H1 (cell line): ENCODE measurements at regions not wholly inside any gene's neighbourhood (a gene's known extent, or its start where the extent isn't known, plus 50 kb on each side); places are given as distances from the start of the nearest gene placed in this dataset.

Experiments used
- BRCA1 ChIP-seq: IDR thresholded peaks from 2 replicates; pipeline ENCODE4 v1.6.1; 2012; ENCODE audit warnings: low read depth, low read length, improper control_type of control experiment
- CTCF ChIP-seq, 3 experiments: IDR thresholded peaks; 1 replicate in 2 of 3; 2 replicates in 1 of 3; pipeline versions ENCODE4 v1.5.1 to v1.6.1; 2011; ENCODE audit warnings: low read length in 3 of 3, mild to moderate bottlenecking in 3 of 3, inconsistent platforms in 2 of 3, low read depth in 1 of 3, moderate library complexity in 1 of 3; ENCODE audit not compliant: insufficient read depth in 1 of 3; ENCODE audit errors: control extremely low read depth in 1 of 3
- HDAC2 ChIP-seq, 2 experiments: fragments of 300-600 bp in 1 of 2; sonication (generic) in 1 of 2; IDR thresholded peaks; 2 replicates each; pipeline ENCODE4 v1.6.1; 2011 to 2012; ENCODE audit warnings: low read depth in 2 of 2, low read length in 2 of 2, mild to moderate bottlenecking in 2 of 2, moderate library complexity in 2 of 2, borderline replicate concordance in 1 of 2, inconsistent platforms in 1 of 2
- NRF1 ChIP-seq: IDR thresholded peaks from 2 replicates; pipeline ENCODE4 v1.6.1; 2011; ENCODE audit warnings: mild to moderate bottlenecking, low read depth, low read length, improper control_type of control experiment
- POLR2AphosphoS5 ChIP-seq: IDR thresholded peaks from 2 replicates; pipeline ENCODE4 v1.6.1; 2011; ENCODE audit warnings: low read depth, low read length
- RAD21 ChIP-seq, 2 experiments: IDR thresholded peaks in 1 of 2; conservative IDR thresholded peaks in 1 of 2; 2 replicates each; pipeline ENCODE4 v1.6.1; 2011; ENCODE audit warnings: low read depth in 2 of 2, low read length in 2 of 2, improper control_type of control experiment in 1 of 2, inconsistent platforms in 1 of 2, mild to moderate bottlenecking in 1 of 2, moderate library complexity in 1 of 2
- TEAD4 ChIP-seq: IDR thresholded peaks from 2 replicates; pipeline ENCODE4 v1.6.1; 2012; ENCODE audit warnings: low read depth, low read length, inconsistent platforms, mixed read lengths
- YY1 ChIP-seq: IDR thresholded peaks from 2 replicates; pipeline ENCODE4 v1.6.1; 2011; ENCODE audit warnings: low read depth, mild to moderate bottlenecking, low read length

- TF ChIP-seq CTCF (IDR thresholded peaks at IDR 0.05; ENCODE audit: control extremely low read depth in 1 of 3, insufficient read depth in 1 of 3, low read depth in 1 of 3, low read length in 3 of 3) (no peak), POLR2AphosphoS5 (no peak), TEAD4 (no peak), NRF1 (no peak), HDAC2 (IDR thresholded peaks at IDR 0.05; ENCODE audit: borderline replicate concordance in 1 of 2, low read depth in 2 of 2, low read length in 2 of 2) (no peak), BRCA1 (no peak), RAD21 (IDR thresholded peaks at IDR 0.05 in 1 of 2, conservative IDR thresholded peaks at IDR 0.05 in 1 of 2; ENCODE audit: low read depth in 2 of 2, low read length in 2 of 2) (no peak), YY1 (no peak)
Observed at GRCh38 chr20:53678990-53679596, 85.5 kb upstream of the ZNF217 start.
